LNCAP (cell line): ENCODE measurements at regions not wholly inside any gene's neighbourhood (a gene's known extent, or its start where the extent isn't known, plus 50 kb on each side); places are given as distances from the start of the nearest gene placed in this dataset.

ENCODE experiments used
- TF ChIP-seq, protein P1 (sequence below): fragments of 450-650 bp; IDR thresholded peaks from 2 replicates; pipeline ENCODE4 v1.5.1; 2017; ENCODE audit warnings: mild to moderate bottlenecking

DNA sequence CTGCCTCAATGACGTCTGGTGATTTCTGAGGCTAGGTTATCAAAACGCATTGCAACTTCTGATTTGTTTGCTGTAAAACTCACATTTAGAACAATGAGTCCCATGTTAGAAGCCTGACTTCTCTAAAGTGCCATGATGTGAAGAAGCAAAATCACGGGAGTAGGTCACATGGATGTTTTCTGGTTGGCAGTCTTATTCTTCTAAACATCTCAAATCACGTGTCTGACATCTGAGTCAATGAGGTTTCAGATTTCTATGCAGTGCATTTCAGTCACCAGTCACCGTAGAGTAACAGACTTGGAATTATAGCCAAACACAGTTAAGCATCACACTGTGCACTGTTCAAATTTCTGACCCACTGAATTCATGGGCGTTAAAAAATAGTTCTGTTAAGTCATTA is 482.1 kb downstream of the TMA16 start:
- TF ChIP-seq, protein P1, sequence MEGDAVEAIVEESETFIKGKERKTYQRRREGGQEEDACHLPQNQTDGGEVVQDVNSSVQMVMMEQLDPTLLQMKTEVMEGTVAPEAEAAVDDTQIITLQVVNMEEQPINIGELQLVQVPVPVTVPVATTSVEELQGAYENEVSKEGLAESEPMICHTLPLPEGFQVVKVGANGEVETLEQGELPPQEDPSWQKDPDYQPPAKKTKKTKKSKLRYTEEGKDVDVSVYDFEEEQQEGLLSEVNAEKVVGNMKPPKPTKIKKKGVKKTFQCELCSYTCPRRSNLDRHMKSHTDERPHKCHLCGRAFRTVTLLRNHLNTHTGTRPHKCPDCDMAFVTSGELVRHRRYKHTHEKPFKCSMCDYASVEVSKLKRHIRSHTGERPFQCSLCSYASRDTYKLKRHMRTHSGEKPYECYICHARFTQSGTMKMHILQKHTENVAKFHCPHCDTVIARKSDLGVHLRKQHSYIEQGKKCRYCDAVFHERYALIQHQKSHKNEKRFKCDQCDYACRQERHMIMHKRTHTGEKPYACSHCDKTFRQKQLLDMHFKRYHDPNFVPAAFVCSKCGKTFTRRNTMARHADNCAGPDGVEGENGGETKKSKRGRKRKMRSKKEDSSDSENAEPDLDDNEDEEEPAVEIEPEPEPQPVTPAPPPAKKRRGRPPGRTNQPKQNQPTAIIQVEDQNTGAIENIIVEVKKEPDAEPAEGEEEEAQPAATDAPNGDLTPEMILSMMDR = no peak

DNA sequence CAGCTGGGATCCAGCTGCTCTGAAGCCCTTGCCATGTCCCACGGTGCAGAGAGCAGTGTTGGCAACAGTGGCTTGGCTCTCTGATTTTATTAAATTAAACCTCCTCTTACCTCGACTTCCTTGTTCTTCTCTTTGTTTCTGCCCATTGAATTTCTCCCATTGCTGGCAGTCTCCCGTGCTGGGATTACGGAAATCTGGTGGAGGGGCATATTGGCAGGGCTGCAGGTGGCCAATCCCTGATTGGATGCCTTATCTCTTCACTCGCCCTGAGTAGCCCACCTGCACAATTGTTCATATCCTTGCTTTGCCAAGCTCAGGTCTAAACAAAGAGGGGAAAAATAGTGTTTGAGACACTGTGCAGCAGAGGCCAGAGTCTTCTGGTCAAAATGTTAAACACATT is 493.9 kb downstream of the TMA16 start:
- TF ChIP-seq, protein P1 = no peak

DNA sequence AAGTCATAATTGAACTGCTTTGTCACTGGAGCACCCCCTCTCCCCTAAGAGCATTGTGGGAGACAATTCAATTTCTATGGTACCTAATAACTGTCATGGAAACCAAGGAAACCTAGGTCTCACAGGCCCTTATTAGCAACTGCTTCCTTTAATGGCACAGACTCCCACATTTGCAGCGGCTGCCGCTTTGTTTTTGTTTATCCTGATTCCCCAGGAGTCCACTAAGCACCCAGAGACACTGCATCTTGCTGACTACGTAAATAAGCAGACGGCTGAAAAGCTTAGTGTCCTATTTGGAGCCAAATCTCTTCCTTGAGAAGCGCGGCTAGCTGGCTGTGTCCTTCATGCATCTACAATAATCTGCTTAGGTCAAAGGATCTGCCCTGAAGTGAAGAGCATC is 494.4 kb downstream of the TMA16 start:
- TF ChIP-seq, protein P1 = no peak

DNA sequence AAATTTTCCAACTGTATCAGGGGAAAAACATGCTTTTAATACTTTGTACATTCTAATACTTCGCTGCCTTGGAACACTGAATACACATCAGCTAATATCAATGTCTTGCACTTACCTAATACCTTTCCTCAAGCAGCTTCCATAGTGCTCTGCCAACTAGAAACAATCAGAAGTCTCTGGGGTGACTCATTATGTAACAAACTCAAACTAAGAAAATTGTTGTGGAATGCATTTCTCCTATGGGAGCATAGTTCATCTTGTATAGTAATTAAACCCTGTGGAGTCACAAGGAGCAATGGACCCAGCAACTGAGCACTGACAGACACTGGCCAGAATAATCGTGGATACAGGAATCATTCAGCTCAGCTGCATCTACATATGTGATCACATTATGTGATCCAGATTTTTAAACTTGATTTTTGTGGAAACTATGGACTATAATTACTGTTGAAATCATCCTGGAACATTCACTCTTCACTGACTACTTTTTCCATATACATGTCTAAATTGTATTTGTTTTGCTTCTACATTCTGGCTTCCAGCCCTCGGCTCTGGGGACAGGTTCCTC is 496.9 kb downstream of the TMA16 start:
- TF ChIP-seq, protein P1 = no peak

DNA sequence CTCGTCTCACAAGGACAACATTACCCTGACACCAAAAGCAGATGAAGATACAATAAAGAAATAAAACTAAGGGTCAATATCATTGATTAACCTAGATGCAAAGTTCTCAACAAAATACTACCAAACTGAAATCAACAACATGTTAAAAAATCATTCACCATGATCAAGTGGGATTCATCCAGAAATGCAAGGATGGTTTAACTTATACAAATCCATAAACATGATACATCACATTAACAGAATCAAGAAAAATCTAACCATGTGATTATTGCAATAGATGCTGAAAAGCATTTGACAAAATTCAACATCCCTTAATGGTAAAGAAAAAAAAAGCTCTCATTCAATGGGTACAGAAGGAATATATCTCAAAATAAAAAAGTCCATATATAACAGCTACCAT is 514.9 kb downstream of the TMA16 start:
- TF ChIP-seq, protein P1 = no peak

DNA sequence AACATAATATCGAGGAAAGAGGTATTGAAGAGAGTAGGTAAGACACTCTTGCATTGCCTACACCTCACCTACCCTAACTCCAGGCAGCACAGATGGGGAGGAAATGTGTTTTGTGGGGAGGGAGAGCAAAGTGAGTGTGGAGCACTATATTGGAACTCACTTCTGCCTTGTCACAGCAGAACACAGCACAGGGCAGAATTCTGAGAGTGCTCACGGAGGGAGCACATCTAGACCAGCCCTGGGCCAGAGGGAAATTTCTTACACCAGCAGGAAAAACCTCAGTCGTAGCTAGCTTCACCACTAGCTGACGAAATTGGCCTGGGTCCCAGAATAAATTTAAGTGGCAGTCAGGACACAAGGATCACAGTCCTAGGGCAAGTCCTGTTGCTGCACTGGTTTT is 517.3 kb downstream of the TMA16 start:
- TF ChIP-seq, protein P1 = no peak

DNA sequence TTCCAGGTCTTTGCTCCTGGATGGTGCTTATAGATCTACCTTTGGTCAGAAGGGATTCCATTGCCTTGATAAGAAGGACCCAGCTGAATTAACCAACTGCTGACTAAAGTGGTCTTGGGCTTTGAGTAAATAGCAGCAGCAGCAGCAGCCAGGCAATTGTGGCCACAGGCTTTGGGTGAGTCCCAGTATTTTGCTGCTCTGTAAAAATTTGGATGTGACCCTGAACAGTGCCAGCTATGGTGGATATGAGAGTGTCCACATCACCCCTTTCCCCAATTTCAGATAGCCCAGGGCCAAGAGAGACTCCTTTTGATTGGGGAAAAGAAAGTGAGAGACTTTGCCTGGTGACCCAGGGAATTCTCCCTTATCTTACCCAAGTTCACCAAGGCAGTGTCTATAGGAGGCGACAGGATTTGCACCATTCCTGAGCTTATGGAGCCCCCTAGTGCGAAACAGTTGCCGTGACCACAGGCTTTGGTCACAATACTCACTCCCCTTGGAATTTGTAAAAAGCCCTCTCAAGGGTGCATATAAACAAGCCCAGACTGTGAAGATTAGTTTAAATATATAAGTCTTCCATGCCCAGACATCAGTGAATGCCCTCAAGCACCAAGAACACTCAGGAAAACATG is 518.0 kb downstream of the TMA16 start:
- TF ChIP-seq, protein P1 = peak; percentile 41; the same call in 1 of the 2 replicates

DNA sequence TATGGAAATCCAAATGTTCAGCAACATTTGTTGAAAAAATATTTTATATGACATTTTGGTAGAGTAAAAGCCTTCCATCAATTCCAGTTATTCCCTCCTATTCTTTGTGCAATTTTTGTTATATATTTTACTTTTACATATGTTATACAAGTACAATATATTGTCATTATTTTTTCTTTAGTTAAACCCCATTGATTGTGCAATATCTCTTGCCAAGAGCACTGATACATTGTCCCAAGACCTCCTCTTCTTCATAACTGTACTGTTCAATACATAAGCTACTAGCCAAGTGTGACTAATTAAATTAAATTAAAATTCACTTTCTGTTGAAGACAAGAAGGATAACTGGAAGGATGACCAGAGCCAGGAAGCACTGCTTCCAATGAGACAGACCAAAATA is 527.5 kb downstream of the TMA16 start:
- TF ChIP-seq, protein P1 = no peak
